HUDEP-2 (cell line): ENCODE measurements at regions not wholly inside any gene's neighbourhood (a gene's known extent, or its start where the extent isn't known, plus 50 kb on each side); places are given as distances from the start of the nearest gene placed in this dataset.
"Not testable (repeated sequence)": the region's sequence is repeated elsewhere in the genome, so short reads cannot be mapped to it uniquely, and the experiment has no call there.

Source experiments
- DNase-seq, 76 experiments: peaks; one replicate each; lab custom pipeline; 2025; ENCODE audit not compliant: unreplicated experiment in 76 of 76; lab: John Stamatoyannopoulos, UW

GRCh38 chr4:154035341-154035740 lies 246.5 kb upstream of the SFRP2 start:
- no peak for DNase-seq

- DNase-seq: no peak
Observed at GRCh38 chr4:154033921-154034320, 245.0 kb upstream of the SFRP2 start.

- no peak for DNase-seq
Observed at GRCh38 chr4:154032914-154033313, 244.0 kb upstream of the SFRP2 start.

GRCh38 chr4:154030746-154031145 lies 241.9 kb upstream of the SFRP2 start:
- DNase-seq: no peak

- DNase-seq: no peak
Observed at GRCh38 chr4:154030152-154030551, 241.3 kb upstream of the SFRP2 start.

GRCh38 chr4:154029171-154029570 lies 240.3 kb upstream of the SFRP2 start:
- DNase-seq: no peak

GRCh38 chr4:154025110-154025509 lies 236.2 kb upstream of the SFRP2 start:
- no peak for DNase-seq

GRCh38 chr4:154024097-154024694 lies 235.3 kb upstream of the SFRP2 start:
- DNase-seq: peak in 15 of 76 experiments; percentile 1 to 20 (median 6)

GRCh38 chr4:154023671-154024070 lies 234.8 kb upstream of the SFRP2 start:
- DNase-seq: not testable (repeated sequence)

- DNase-seq: no peak
Observed at GRCh38 chr4:154019811-154020210, 230.9 kb upstream of the SFRP2 start.

GRCh38 chr4:154018659-154019058 lies 229.8 kb upstream of the SFRP2 start:
- DNase-seq: peak in 13 of 76 experiments; percentile 1 to 25 (median 3)

- no peak for DNase-seq
Observed at GRCh38 chr4:154015578-154015977, 226.7 kb upstream of the SFRP2 start.

- DNase-seq: no peak
Observed at GRCh38 chr4:154014407-154015321, 225.8 kb upstream of the SFRP2 start.

- no peak for DNase-seq
Observed at GRCh38 chr4:154013576-154013975, 224.7 kb upstream of the SFRP2 start.

- no peak for DNase-seq
Observed at GRCh38 chr4:154010371-154010770, 221.5 kb upstream of the SFRP2 start.

GRCh38 chr4:154009788-154010187 lies 220.9 kb upstream of the SFRP2 start:
- DNase-seq: no peak

- no peak for DNase-seq
Observed at GRCh38 chr4:154009191-154009590, 220.3 kb upstream of the SFRP2 start.

GRCh38 chr4:154005171-154005520 lies 216.3 kb upstream of the SFRP2 start:
- DNase-seq: no peak

- DNase-seq: no peak
Observed at GRCh38 chr4:154004507-154005170, 215.8 kb upstream of the SFRP2 start.

- DNase-seq: no peak
Observed at GRCh38 chr4:154004016-154004415, 215.1 kb upstream of the SFRP2 start.

GRCh38 chr4:154003378-154003777 lies 214.5 kb upstream of the SFRP2 start:
- no peak for DNase-seq

- no peak for DNase-seq
Observed at GRCh38 chr4:154001193-154001592, 212.3 kb upstream of the SFRP2 start.
